Transverse colon (tissue), 4 donors: ENCODE measurements at regions not wholly inside any gene's neighbourhood (a gene's known extent, or its start where the extent isn't known, plus 50 kb on each side); places are given as distances from the start of the nearest gene placed in this dataset.

Source experiments
- DNase-seq: peaks from one replicate; pipeline ENCODE4 v3.0.0-alpha.2; 2019
- H3K27ac ChIP-seq, 4 donors: fragments of 200-600 bp; sonication (generic); 2 replicates each; pipeline ENCODE4 v1.5.1; 2016 to 2018; ENCODE audit warnings: inconsistent platforms in 4 of 4
- H3K27me3 ChIP-seq: fragments of 200-600 bp; sonication (generic); 2 replicates; pipeline ENCODE4 v1.5.1; 2017; ENCODE audit warnings: inconsistent platforms
- H3K36me3 ChIP-seq, 4 donors: fragments of 200-600 bp; sonication (generic); 2 replicates each; pipeline ENCODE4 v1.5.1; 2017 to 2019; ENCODE audit warnings: inconsistent platforms in 4 of 4
- H3K4me1 ChIP-seq, 4 donors: fragments of 200-600 bp; sonication (generic); 2 replicates each; pipeline ENCODE4 v1.5.1; 2017 to 2020; ENCODE audit warnings: inconsistent platforms in 4 of 4
- H3K4me3 ChIP-seq, 4 donors: fragments of 200-600 bp; sonication (generic); 1 replicate in 1 of 4; 2 replicates in 3 of 4; pipeline versions ENCODE4 v1.5.1 to v1.6.1; 2017 to 2019; ENCODE audit warnings: inconsistent platforms in 4 of 4
- H3K9me3 ChIP-seq, 2 donors: fragments of 200-600 bp; sonication (generic); 2 replicates each; pipeline ENCODE4 v1.5.1; 2017 to 2019; ENCODE audit warnings: inconsistent platforms in 2 of 2
- EP300 ChIP-seq: sonication (generic); formaldehyde crosslinking; IDR thresholded peaks from one replicate; pipeline ENCODE4 v1.6.1; 2017; ENCODE audit warnings: antibody characterized with exemption, low read depth
- POLR2A ChIP-seq: fragments of 450-650 bp; IDR thresholded peaks from one replicate; pipeline ENCODE4 v1.6.1; 2016; ENCODE audit warnings: antibody characterized with exemption, mild to moderate bottlenecking, moderate library complexity
- POLR2AphosphoS5 ChIP-seq, 3 donors: sonication (generic); formaldehyde crosslinking; IDR thresholded peaks; one replicate each; pipeline ENCODE4 v1.6.1; 2016; ENCODE audit warnings: antibody characterized with exemption in 3 of 3
- WGBS, 2 donors: methylation state at CpG; one replicate each; pipeline ENCODE4 v1.1.5; 2018; ENCODE audit warnings: low coverage in 1 of 2; 5-methylcytosine and 5-hydroxymethylcytosine counted together
- in situ Hi-C, 4 donors: fragments of 200-750 bp; cut with MboI; loops; one replicate each; pipeline versions ENCODE4 v1.15.0 to v1.15.1; 2017; ENCODE audit warnings: low sequenced_read_pairs in 3 of 4, low pct_ligation_motif_present in 1 of 4, low pct_unique_long_range_greater_than_20kb in 1 of 4
- intact Hi-C: fragments of 100-400 bp; cut with DNase I; formaldehyde crosslinking; loops from one replicate; pipeline ENCODE4 v1.15.1; 2023; ENCODE audit warnings: low total_unique reads
- TF ChIP-seq, protein P1 (sequence below), 5 experiments: fragments of 200-600 bp in 3 of 5; fragments of 450-650 bp in 2 of 5; sonication (generic) in 3 of 5; IDR thresholded peaks; 1 replicate in 2 of 5; 2 replicates in 3 of 5; pipeline ENCODE4 v1.5.1; 2016 to 2017; ENCODE audit warnings: antibody characterized with exemption in 5 of 5, inconsistent platforms in 3 of 5, mild to moderate bottlenecking in 2 of 5, moderate library complexity in 1 of 5

DNA sequence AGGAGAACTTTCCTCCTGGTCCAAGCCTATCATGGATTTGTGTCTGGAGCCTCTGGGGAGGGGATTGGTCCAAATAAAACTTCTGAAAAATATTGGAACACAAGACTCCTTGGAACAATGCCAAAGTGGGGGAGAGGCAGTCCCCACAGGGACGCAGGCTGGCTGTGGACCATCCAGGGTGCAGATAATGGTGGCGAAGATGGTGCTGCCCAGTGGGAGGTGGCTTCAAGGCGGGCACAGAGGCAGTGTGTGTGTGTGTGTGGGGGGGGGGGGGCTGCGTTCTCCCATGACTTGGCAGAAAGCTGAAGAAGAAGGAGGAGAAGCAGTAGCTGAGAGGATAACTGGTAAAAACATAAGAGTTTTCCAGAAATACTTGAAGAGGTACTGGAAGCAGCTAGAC is 186.4 kb downstream of the MELK start:
- H3K27ac ChIP-seq = no peak overlapping the region
- WGBS, 2 donors = 57% methylated on average over 4 of the region's 4 CpGs; no CpG with 5 or more reads in 1 of the 2 donors
- no peak for DNase-seq
- intact Hi-C loops (no loop called here), in situ Hi-C loops (no loop called here)
- no peak overlapping the region for H3K4me3 ChIP-seq
- H3K4me1 ChIP-seq = no peaks in the 10 kb centered on the region
- H3K27me3 ChIP-seq = peaks cover 32% of the 10 kb centered on the region
- no peak for TF ChIP-seq POLR2A
- TF ChIP-seq, protein P1, sequence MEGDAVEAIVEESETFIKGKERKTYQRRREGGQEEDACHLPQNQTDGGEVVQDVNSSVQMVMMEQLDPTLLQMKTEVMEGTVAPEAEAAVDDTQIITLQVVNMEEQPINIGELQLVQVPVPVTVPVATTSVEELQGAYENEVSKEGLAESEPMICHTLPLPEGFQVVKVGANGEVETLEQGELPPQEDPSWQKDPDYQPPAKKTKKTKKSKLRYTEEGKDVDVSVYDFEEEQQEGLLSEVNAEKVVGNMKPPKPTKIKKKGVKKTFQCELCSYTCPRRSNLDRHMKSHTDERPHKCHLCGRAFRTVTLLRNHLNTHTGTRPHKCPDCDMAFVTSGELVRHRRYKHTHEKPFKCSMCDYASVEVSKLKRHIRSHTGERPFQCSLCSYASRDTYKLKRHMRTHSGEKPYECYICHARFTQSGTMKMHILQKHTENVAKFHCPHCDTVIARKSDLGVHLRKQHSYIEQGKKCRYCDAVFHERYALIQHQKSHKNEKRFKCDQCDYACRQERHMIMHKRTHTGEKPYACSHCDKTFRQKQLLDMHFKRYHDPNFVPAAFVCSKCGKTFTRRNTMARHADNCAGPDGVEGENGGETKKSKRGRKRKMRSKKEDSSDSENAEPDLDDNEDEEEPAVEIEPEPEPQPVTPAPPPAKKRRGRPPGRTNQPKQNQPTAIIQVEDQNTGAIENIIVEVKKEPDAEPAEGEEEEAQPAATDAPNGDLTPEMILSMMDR (IDR thresholded peaks at IDR 0.05) = no peak
- TF ChIP-seq POLR2AphosphoS5 (IDR thresholded peaks at IDR 0.05) = no peak
- TF ChIP-seq EP300 = no peak
- H3K9me3 ChIP-seq = no peaks in the 10 kb centered on the region
- no peaks in the 10 kb centered on the region for H3K36me3 ChIP-seq

DNA sequence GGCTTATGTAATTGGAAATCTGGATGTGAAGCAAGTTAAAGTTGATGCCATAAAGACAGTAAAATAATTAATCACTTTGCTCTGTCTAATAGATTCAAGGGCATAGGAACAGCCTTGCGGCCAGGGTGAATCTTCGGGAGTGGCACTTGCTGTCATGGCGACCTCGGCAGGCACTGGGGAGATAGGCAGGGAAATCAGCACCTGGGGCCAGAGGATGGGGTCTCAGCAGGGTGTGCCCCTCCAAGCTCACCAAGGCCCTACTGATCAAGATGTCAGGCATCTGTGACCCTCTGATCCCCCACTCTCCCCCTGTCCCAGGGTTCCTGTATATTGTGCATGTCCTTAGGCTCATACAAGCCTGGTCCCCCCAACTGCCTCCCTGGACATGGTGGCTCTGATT is 187.3 kb downstream of the MELK start:
- 70 to 78% methylated on average over 3 to 4 of the region's 4 CpGs for WGBS, 2 donors
- DNase-seq = no peak
- in situ Hi-C loops (loop anchor here in 1 of 4 donors (10.0 kb wide), 1 partner anchor 65 kb away; no protein-coding TSS in a partner anchor), intact Hi-C loops (no loop called here)
- H3K4me1 ChIP-seq = peaks cover 0 to 2% (median 0%) of the 10 kb centered on the region in 4 donors
- no peak overlapping the region for H3K27ac ChIP-seq
- H3K36me3 ChIP-seq = no peaks in the 10 kb centered on the region
- no peak overlapping the region for H3K4me3 ChIP-seq
- TF ChIP-seq POLR2A = no peak
- TF ChIP-seq, protein P1 (IDR thresholded peaks at IDR 0.05) = no peak
- no peak for TF ChIP-seq POLR2AphosphoS5 (IDR thresholded peaks at IDR 0.05)
- no peak for TF ChIP-seq EP300
- no peaks in the 10 kb centered on the region for H3K9me3 ChIP-seq
- peaks cover 26% of the 10 kb centered on the region for H3K27me3 ChIP-seq

DNA sequence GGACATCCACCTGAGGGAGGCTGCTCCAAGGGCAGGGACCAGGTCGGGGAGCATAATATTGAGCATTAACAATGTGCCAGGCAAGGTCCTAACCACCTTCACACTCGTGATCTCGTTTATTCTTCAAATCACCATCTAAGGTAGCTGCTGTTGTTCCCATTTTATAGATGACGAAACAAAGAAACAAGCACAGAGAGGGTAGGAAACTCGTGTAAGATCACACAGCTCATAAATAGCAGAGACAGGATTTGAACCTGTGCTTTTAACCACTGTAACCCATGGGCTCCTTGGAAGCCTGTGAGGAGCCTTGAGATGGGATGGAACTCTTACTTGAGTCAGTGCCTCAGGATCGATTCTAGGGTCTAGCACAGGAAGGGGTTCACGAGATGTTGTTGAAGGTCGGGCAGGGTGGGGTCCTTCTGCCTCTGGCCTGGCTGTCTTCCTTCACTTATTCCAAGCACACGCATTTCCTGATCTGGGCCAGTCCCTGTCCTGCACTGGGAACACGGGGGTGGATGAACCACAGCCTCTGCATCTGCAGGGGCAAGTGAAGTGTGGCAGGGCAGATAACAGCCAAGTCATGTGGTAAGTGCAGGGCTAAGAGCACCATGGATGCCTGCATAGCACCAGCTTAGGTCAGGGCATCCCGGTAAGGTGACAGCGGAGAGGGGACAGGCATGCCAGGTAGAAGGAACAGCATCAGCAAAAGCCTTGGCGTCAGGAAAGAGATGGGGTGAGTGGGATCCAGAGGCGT is 188.1 kb downstream of the MELK start:
- DNase-seq = no peak
- peaks cover 0 to 10% (median under 1%) of the 10 kb centered on the region in 4 donors for H3K4me1 ChIP-seq
- no peaks in the 10 kb centered on the region for H3K9me3 ChIP-seq
- WGBS, 2 donors = 68 to 100% methylated on average over 3 to 14 of the region's 14 CpGs
- TF ChIP-seq, protein P1 (IDR thresholded peaks at IDR 0.05) = no peak
- TF ChIP-seq EP300 = no peak
- no peak for TF ChIP-seq POLR2A
- TF ChIP-seq POLR2AphosphoS5 (IDR thresholded peaks at IDR 0.05) = no peak
- no peak overlapping the region for H3K4me3 ChIP-seq
- H3K27ac ChIP-seq = no peak overlapping the region
- intact Hi-C loops = no loop called here
- peaks cover 19% of the 10 kb centered on the region for H3K27me3 ChIP-seq
- no peaks in the 10 kb centered on the region for H3K36me3 ChIP-seq
- in situ Hi-C loops = loop anchor here in 1 of 4 donors (10.0 kb wide), 1 partner anchor 64 kb away; no protein-coding TSS in a partner anchor

DNA sequence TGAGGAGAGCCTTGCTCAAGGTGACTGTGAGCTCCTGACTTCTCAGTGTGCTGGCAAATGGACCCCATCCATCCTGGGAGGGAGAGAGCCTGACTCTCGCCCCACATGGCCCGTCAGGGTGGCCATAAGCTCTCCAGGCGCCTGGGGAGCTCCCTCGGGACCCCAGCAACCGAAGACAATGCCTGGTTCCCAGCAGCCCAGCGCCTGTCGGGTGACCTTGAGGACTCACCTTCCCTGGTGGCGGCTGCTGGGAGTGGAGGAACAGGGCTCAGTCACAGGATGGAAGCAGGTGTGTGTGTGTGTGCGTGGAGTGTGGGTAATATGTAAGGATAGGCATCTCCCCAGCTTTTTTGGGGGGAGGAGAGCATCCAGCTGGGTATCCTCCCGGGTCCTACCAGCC is 190.3 kb downstream of the MELK start:
- intact Hi-C loops (no loop called here), in situ Hi-C loops (loop anchor here in 1 of 4 donors (10.0 kb wide), 1 partner anchor 62 kb away; no protein-coding TSS in a partner anchor)
- WGBS, 2 donors = 67% methylated on average over 10 of the region's 10 CpGs; no CpG with 5 or more reads in 1 of the 2 donors
- no peaks in the 10 kb centered on the region for H3K36me3 ChIP-seq
- DNase-seq = no peak
- peaks cover 19% of the 10 kb centered on the region for H3K27me3 ChIP-seq
- no peak overlapping the region for H3K27ac ChIP-seq
- H3K9me3 ChIP-seq = no peaks in the 10 kb centered on the region
- peaks cover 0 to 10% (median 3%) of the 10 kb centered on the region in 4 donors for H3K4me1 ChIP-seq
- no peak for TF ChIP-seq POLR2AphosphoS5 (IDR thresholded peaks at IDR 0.05)
- TF ChIP-seq, protein P1 (IDR thresholded peaks at IDR 0.05) = no peak
- TF ChIP-seq EP300 = no peak
- no peak for TF ChIP-seq POLR2A
- no peak overlapping the region for H3K4me3 ChIP-seq
